ENCODE measurements at regions not wholly inside any gene's neighbourhood (a gene's known extent, or its start where the extent isn't known, plus 50 kb on each side); places are given as distances from the start of the nearest gene placed in this dataset.

DNA sequence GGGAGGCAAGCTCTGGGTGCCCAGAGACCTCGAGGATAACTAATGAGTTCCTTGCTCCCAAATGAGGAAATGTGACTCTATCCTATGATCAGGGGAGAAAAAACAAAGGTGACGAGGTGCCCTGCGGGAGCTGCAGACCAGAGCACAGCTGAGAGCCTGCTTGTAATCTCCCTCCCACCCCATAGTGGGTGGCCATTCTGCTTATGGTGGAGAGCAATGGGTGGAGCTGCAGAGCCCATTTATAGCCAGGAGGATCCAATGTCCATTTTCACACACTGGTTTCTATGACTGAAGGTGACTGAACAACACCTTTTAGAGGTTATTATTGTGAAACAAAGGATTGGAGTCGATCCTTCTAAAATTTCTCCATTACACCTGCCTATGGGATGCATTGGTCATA, 153.3 kb downstream of the COL6A3 start:
- TF ChIP-seq, protein P1, sequence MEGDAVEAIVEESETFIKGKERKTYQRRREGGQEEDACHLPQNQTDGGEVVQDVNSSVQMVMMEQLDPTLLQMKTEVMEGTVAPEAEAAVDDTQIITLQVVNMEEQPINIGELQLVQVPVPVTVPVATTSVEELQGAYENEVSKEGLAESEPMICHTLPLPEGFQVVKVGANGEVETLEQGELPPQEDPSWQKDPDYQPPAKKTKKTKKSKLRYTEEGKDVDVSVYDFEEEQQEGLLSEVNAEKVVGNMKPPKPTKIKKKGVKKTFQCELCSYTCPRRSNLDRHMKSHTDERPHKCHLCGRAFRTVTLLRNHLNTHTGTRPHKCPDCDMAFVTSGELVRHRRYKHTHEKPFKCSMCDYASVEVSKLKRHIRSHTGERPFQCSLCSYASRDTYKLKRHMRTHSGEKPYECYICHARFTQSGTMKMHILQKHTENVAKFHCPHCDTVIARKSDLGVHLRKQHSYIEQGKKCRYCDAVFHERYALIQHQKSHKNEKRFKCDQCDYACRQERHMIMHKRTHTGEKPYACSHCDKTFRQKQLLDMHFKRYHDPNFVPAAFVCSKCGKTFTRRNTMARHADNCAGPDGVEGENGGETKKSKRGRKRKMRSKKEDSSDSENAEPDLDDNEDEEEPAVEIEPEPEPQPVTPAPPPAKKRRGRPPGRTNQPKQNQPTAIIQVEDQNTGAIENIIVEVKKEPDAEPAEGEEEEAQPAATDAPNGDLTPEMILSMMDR (IDR thresholded peaks at IDR 0.05), result no peak
- no peak for TF ChIP-seq POLR2A (IDR thresholded peaks at IDR 0.05)

Measured in esophagus squamous epithelium (tissue), 4 donors.